ENCODE measurements at regions not wholly inside any gene's neighbourhood (a gene's known extent, or its start where the extent isn't known, plus 50 kb on each side); places are given as distances from the start of the nearest gene placed in this dataset.

DNA sequence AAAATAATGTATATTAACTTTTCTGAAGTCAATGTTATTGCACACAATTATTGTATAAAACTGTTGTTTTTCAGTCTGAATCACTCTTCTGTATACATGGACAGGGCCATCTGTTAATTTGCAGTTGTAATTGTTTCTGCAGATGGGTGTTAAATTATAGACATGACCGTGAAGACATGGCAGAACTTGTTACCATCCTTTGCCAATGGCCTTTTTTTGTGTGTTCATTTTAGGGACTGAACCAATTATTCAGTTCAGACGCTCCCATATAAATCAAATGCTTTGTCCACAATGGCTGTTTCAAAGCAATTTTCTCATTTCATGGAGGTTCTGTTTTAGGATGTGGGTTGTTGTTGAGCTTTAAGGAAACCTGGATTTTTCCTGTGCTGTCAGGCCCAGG, 533.7 kb downstream of the DOK5 start:
- H3K36me3 ChIP-seq, result no peaks in the 10 kb centered on the region
- no peak for DNase-seq (ENCODE audit: extremely low spot score in 2 of 2)
- no peaks in the 10 kb centered on the region for H3K4me1 ChIP-seq
- intact Hi-C loops (cut with DNase I), result no loop called here
- H3K4me3 ChIP-seq, result no peak overlapping the region
- H3K9me3 ChIP-seq, result no peaks in the 10 kb centered on the region
- TF ChIP-seq, protein P1, sequence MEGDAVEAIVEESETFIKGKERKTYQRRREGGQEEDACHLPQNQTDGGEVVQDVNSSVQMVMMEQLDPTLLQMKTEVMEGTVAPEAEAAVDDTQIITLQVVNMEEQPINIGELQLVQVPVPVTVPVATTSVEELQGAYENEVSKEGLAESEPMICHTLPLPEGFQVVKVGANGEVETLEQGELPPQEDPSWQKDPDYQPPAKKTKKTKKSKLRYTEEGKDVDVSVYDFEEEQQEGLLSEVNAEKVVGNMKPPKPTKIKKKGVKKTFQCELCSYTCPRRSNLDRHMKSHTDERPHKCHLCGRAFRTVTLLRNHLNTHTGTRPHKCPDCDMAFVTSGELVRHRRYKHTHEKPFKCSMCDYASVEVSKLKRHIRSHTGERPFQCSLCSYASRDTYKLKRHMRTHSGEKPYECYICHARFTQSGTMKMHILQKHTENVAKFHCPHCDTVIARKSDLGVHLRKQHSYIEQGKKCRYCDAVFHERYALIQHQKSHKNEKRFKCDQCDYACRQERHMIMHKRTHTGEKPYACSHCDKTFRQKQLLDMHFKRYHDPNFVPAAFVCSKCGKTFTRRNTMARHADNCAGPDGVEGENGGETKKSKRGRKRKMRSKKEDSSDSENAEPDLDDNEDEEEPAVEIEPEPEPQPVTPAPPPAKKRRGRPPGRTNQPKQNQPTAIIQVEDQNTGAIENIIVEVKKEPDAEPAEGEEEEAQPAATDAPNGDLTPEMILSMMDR (IDR thresholded peaks at IDR 0.05), result no peak
- no peak for TF ChIP-seq POLR2AphosphoS5 (IDR thresholded peaks at IDR 0.05; ENCODE audit: insufficient read depth in 1 of 2, low read depth in 1 of 2)
- no peak for TF ChIP-seq POLR2A (IDR thresholded peaks at IDR 0.05)
- no peaks in the 10 kb centered on the region for H3K27me3 ChIP-seq
- no peak overlapping the region for H3K27ac ChIP-seq

DNA sequence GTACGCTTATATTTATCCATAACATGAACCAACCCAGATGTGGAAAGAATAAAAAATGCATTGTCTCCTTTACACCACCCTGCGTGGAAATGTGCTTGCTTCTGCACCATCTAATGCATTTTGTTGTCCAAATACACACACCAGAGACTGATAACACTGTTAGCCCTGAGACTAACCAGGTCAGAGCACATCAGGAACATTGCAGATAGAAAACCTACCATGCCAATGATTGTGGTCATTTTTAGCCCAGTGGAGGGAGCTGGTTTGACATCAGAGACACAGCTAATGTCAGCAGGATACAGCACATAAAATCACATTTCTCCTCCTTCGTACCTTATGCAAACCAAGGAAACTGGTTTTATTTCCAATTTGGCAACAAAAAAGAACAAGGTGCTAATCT, 528.7 kb downstream of the DOK5 start:
- no peaks in the 10 kb centered on the region for H3K27me3 ChIP-seq
- H3K27ac ChIP-seq, result no peak overlapping the region
- no peak overlapping the region for H3K4me3 ChIP-seq
- H3K9me3 ChIP-seq, result no peaks in the 10 kb centered on the region
- H3K4me1 ChIP-seq, result no peaks in the 10 kb centered on the region
- no peak for DNase-seq (ENCODE audit: extremely low spot score in 2 of 2)
- TF ChIP-seq POLR2AphosphoS5 (IDR thresholded peaks at IDR 0.05; ENCODE audit: insufficient read depth in 1 of 2, low read depth in 1 of 2), result no peak
- TF ChIP-seq, protein P1 (IDR thresholded peaks at IDR 0.05), result no peak
- TF ChIP-seq POLR2A (IDR thresholded peaks at IDR 0.05), result no peak
- no peaks in the 10 kb centered on the region for H3K36me3 ChIP-seq
- intact Hi-C loops (cut with DNase I), result no loop called here

DNA sequence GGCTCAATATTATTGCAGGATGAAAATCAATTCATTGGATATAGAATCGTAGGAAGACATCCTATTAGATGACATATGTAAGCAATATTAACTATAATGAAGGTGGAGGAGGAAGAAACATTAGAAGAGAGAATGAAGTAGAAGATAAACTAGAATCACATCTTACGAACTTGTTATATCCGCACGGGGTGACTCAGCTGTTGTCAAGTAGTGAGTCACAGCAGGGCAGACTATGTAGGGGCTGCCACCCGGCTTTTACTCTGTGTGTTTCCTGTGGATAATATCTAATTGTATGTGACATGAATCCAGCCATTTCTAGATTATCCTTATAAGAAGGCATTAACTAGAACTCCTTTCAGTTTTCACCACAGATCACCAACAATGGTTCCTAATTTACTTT, 520.2 kb downstream of the DOK5 start:
- no peak for TF ChIP-seq POLR2AphosphoS5 (IDR thresholded peaks at IDR 0.05; ENCODE audit: insufficient read depth in 1 of 2, low read depth in 1 of 2)
- TF ChIP-seq, protein P1 (IDR thresholded peaks at IDR 0.05), result no peak
- TF ChIP-seq POLR2A (IDR thresholded peaks at IDR 0.05), result no peak
- no peak for DNase-seq (ENCODE audit: extremely low spot score in 2 of 2)
- no peak overlapping the region for H3K27ac ChIP-seq
- intact Hi-C loops (cut with DNase I), result no loop called here
- H3K9me3 ChIP-seq, result no peaks in the 10 kb centered on the region
- H3K36me3 ChIP-seq, result no peaks in the 10 kb centered on the region
- H3K4me3 ChIP-seq, result no peak overlapping the region
- no peaks in the 10 kb centered on the region for H3K27me3 ChIP-seq
- H3K4me1 ChIP-seq, result no peaks in the 10 kb centered on the region

DNA sequence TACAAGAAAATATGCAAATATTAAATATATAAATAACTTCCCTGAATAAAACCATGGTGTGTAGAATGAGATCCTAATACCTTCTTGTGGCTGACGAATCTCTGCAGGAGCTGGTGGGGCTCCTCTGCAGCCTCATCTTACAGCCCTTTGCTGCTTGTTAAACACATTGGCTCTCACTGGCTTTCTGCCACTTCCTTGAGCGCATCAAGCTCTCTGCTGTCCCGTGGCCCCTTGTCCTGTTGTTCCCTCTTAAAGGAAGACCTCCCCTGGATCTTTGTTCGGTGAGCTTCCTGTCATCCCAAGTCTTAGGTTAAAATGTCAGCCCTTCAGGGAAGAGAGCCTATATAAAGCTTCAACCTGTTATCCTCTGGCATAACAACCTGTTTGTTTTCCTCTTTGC, 519.6 kb downstream of the DOK5 start:
- no peak for DNase-seq (ENCODE audit: extremely low spot score in 2 of 2)
- Histone ChIP-seq H3K4me1 (no peaks in the 10 kb centered on the region), H3K27me3 (no peaks in the 10 kb centered on the region), H3K4me3 (no peak overlapping the region), H3K9me3 (no peaks in the 10 kb centered on the region), H3K27ac (no peak overlapping the region), H3K36me3 (no peaks in the 10 kb centered on the region)
- intact Hi-C loops (cut with DNase I), result no loop called here
- TF ChIP-seq POLR2AphosphoS5 (IDR thresholded peaks at IDR 0.05; ENCODE audit: insufficient read depth in 1 of 2, low read depth in 1 of 2), result no peak
- TF ChIP-seq, protein P1 (IDR thresholded peaks at IDR 0.05), result no peak
- no peak for TF ChIP-seq POLR2A (IDR thresholded peaks at IDR 0.05)

DNA sequence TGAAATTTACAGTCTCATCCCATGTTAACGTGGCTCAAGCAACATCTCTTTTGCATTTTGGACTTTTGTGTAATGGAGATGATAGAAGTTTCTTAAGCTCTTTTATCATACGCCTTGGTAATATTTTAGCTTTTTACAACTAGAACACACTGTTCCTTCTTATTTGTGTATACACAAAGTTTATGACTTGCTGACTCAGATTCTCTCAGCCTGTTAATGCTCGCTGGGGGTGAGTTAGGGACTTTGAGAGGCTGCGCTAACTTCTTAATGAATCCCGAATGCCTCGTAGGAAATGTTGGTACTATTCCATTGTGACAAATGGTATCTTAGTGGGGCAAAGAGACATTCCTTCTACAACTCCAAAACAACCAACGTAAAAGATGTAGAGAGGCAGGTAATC, 509.7 kb downstream of the DOK5 start:
- Histone ChIP-seq H3K9me3 (no peaks in the 10 kb centered on the region), H3K4me1 (no peaks in the 10 kb centered on the region), H3K27me3 (no peaks in the 10 kb centered on the region), H3K27ac (no peak overlapping the region), H3K4me3 (no peak overlapping the region), H3K36me3 (no peaks in the 10 kb centered on the region)
- TF ChIP-seq POLR2A (IDR thresholded peaks at IDR 0.05) (no peak), POLR2AphosphoS5 (IDR thresholded peaks at IDR 0.05; ENCODE audit: insufficient read depth in 1 of 2, low read depth in 1 of 2) (no peak)
- TF ChIP-seq, protein P1 (IDR thresholded peaks at IDR 0.05), result no peak
- no peak for DNase-seq (ENCODE audit: extremely low spot score in 2 of 2)
- intact Hi-C loops (cut with DNase I), result no loop called here

Measured in vagina (tissue), 2 donors.